ENCODE measurements at regions not wholly inside any gene's neighbourhood (a gene's known extent, or its start where the extent isn't known, plus 50 kb on each side); places are given as distances from the start of the nearest gene placed in this dataset.
"Not testable (repeated sequence)": the region's sequence is repeated elsewhere in the genome, so short reads cannot be mapped to it uniquely, and the experiment has no call there.

- DNase-seq, result no peak
Measured at GRCh38 chr5:87732875-87733768, 320.4 kb upstream of the CCNH start.

- DNase-seq, result no peak
Measured at GRCh38 chr5:87729781-87730180, 317.1 kb upstream of the CCNH start.

GRCh38 chr5:87722286-87722685 lies 309.6 kb upstream of the CCNH start:
- DNase-seq, result no peak

GRCh38 chr5:87718224-87718925 lies 305.6 kb upstream of the CCNH start:
- DNase-seq, result not testable (repeated sequence)

GRCh38 chr5:87717761-87718160 lies 305.0 kb upstream of the CCNH start:
- DNase-seq, result no peak

- no peak for DNase-seq
Measured at GRCh38 chr5:87705876-87706275, 293.1 kb upstream of the CCNH start.

GRCh38 chr5:87686975-87687374 lies 274.2 kb upstream of the CCNH start:
- no peak for DNase-seq

GRCh38 chr5:87686018-87686417 lies 273.3 kb upstream of the CCNH start:
- no peak for DNase-seq

GRCh38 chr5:87674235-87674634 lies 261.5 kb upstream of the CCNH start:
- no peak for DNase-seq

- no peak for DNase-seq
Measured at GRCh38 chr5:87671146-87671545, 258.4 kb upstream of the CCNH start.

GRCh38 chr5:87665166-87665565 lies 252.4 kb upstream of the CCNH start:
- no peak for DNase-seq

GRCh38 chr5:87661784-87662566 lies 249.2 kb upstream of the CCNH start:
- no peak for DNase-seq

- DNase-seq, result no peak
Measured at GRCh38 chr5:87653242-87653641, 240.5 kb upstream of the CCNH start.

GRCh38 chr5:87650284-87650683 lies 237.6 kb upstream of the CCNH start:
- DNase-seq, result no peak

- no peak for DNase-seq
Measured at GRCh38 chr5:87649455-87649854, 236.7 kb upstream of the CCNH start.

GRCh38 chr5:87645224-87645623 lies 232.5 kb upstream of the CCNH start:
- DNase-seq, result no peak

- no peak for DNase-seq
Measured at GRCh38 chr5:87640902-87641301, 228.2 kb upstream of the CCNH start.

GRCh38 chr5:87627363-87627762 lies 214.6 kb upstream of the CCNH start:
- no peak for DNase-seq

- DNase-seq, result no peak
Measured at GRCh38 chr5:87608385-87608784, 195.7 kb upstream of the CCNH start.

- DNase-seq, result no peak
Measured at GRCh38 chr5:87605663-87606062, 192.9 kb upstream of the CCNH start.

GRCh38 chr5:87599778-87600177 lies 187.0 kb upstream of the CCNH start:
- DNase-seq, result no peak

- no peak for DNase-seq
Measured at GRCh38 chr5:87598460-87598859, 185.7 kb upstream of the CCNH start.

- no peak for DNase-seq
Measured at GRCh38 chr5:87594566-87594965, 181.8 kb upstream of the CCNH start.

- no peak for DNase-seq
Measured at GRCh38 chr5:87589587-87589986, 176.9 kb upstream of the CCNH start.

Data from NCI-H1694 treated with DMSO at 0.1 percent for 48 hours (cell line).